ENCODE measurements at regions not wholly inside any gene's neighbourhood (a gene's known extent, or its start where the extent isn't known, plus 50 kb on each side); places are given as distances from the start of the nearest gene placed in this dataset.

DNA sequence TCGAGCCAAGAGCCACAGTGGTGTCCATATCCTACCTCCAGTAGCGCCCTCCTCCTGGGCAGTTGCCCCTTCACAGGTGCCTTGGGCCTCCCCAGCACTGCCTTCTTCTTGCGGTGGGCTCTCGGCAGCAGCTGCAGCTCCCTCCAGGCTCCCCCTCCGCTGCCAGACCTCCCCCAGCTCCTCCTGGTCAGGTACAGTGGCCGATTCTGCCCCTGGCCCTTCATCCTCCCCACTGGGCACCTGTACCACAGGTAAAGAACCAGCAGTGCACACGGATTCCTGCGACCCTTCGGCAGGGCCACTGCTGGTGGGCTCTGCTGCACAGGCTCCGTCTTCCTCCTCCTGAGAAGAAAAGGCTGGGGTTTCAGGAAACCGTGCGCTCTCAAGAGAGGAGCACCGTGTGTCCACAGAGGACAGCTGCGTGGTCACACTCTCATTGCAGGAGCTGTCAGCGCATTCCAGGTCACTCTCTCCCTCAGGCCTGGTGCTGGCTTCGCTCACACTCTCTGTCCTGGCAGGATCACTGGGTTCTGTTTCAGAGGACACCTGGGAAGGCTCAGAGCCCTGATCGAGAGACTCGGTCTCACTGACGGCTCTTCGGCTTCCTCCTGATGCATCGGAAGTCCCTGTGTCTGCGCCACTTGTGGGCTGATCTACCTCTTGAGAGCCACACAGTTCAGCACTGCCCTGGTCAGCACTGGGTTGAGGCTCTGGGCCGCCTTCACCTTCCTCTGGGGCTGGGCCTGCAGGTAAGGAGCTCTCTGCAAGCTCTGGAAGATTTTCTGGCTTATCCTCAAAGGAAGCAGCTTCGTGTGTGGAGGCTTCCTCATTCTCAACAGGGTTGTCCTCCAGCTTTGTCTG, 147.4 kb upstream of the STK17B start:
- TF ChIP-seq, protein P1, sequence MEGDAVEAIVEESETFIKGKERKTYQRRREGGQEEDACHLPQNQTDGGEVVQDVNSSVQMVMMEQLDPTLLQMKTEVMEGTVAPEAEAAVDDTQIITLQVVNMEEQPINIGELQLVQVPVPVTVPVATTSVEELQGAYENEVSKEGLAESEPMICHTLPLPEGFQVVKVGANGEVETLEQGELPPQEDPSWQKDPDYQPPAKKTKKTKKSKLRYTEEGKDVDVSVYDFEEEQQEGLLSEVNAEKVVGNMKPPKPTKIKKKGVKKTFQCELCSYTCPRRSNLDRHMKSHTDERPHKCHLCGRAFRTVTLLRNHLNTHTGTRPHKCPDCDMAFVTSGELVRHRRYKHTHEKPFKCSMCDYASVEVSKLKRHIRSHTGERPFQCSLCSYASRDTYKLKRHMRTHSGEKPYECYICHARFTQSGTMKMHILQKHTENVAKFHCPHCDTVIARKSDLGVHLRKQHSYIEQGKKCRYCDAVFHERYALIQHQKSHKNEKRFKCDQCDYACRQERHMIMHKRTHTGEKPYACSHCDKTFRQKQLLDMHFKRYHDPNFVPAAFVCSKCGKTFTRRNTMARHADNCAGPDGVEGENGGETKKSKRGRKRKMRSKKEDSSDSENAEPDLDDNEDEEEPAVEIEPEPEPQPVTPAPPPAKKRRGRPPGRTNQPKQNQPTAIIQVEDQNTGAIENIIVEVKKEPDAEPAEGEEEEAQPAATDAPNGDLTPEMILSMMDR (conservative IDR thresholded peaks at IDR 0.05; ENCODE audit: low read depth in 2 of 2) = no peak
- no peak for TF ChIP-seq CREB1 (CRISPR knock-in tag; IDR thresholded peaks at IDR 0.05; ENCODE audit: low read depth)
- TF ChIP-seq EZH2 (IDR thresholded peaks at IDR 0.05; ENCODE audit: low read depth, unreplicated experiment) = no peak
- no peak for TF ChIP-seq NANOG (IDR thresholded peaks at IDR 0.05; ENCODE audit: borderline replicate concordance)
- TF ChIP-seq JUNB (IDR thresholded peaks at IDR 0.05; ENCODE audit: unreplicated experiment) = no peak
- no peak for TF ChIP-seq REST (IDR thresholded peaks at IDR 0.05; ENCODE audit: unreplicated experiment)
- no peak for TF ChIP-seq POLR2AphosphoS5 (IDR thresholded peaks at IDR 0.05; ENCODE audit: low read depth)
- no peak for TF ChIP-seq EZH2phosphoT487 (IDR thresholded peaks at IDR 0.05; ENCODE audit: unreplicated experiment)
- no peak for TF ChIP-seq ETS1 (IDR thresholded peaks at IDR 0.05)

Data from GM23338 (cell line).